ENCODE measurements at regions not wholly inside any gene's neighbourhood (a gene's known extent, or its start where the extent isn't known, plus 50 kb on each side); places are given as distances from the start of the nearest gene placed in this dataset.

DNA sequence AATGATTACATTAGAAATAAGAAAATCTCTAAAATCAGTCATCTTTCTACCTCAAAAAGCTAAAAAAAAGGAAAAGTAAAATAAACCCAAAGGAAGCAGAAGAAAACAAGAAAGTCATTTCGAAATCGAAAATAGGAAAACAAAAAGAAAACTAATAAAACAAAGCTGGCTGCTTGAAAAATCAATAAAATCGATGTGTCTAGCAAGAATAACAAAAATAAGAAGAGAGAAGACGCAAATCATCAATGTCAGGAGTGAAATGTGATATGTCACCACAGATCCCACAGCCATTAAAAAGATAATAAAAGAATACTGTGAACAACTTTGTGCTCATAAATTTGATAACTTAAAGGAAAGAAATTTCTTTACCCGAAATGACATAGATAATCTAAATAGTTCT is 218.1 kb upstream of the S1PR3 start:
- TF ChIP-seq CTCF (IDR thresholded peaks at IDR 0.05), result no peak
- TF ChIP-seq POLR2AphosphoS5 (IDR thresholded peaks at IDR 0.05; ENCODE audit: low read depth, low read length), result no peak
- no peak for TF ChIP-seq RXRA (IDR thresholded peaks at IDR 0.05; ENCODE audit: borderline replicate concordance, low read depth)
- no peak for TF ChIP-seq FOSL2 (IDR thresholded peaks at IDR 0.05; ENCODE audit: borderline replicate concordance, low read depth)
- TF ChIP-seq EP300 (IDR thresholded peaks at IDR 0.05; ENCODE audit: borderline replicate concordance in 1 of 2, low read depth in 1 of 2, low read length in 1 of 2), result no peak
- TF ChIP-seq, protein P1, sequence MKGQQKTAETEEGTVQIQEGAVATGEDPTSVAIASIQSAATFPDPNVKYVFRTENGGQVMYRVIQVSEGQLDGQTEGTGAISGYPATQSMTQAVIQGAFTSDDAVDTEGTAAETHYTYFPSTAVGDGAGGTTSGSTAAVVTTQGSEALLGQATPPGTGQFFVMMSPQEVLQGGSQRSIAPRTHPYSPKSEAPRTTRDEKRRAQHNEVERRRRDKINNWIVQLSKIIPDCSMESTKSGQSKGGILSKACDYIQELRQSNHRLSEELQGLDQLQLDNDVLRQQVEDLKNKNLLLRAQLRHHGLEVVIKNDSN (IDR thresholded peaks at IDR 0.05; ENCODE audit: borderline replicate concordance, low read depth), result no peak
